ENCODE measurements at regions not wholly inside any gene's neighbourhood (a gene's known extent, or its start where the extent isn't known, plus 50 kb on each side); places are given as distances from the start of the nearest gene placed in this dataset.

DNA sequence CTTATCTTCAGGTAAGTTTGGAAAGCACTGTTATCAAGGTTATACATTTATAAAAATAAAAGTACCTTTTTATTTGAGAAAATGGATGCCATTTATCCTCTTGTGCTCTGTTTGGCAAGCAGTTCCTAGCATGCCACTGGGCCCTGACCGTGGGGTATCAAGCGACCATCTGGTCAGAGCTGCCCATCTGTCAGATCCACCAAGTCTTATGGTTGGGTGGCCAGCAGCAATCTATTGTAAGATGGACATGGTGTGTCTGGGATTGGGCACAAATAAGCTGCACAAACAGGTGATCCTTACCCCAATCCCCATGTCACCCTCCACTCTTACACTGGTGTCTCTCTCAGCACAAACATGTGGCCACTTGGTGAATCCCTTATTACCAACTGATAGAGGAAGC lies 178.5 kb downstream of the DLEU7 start:
- TF ChIP-seq, protein P1, sequence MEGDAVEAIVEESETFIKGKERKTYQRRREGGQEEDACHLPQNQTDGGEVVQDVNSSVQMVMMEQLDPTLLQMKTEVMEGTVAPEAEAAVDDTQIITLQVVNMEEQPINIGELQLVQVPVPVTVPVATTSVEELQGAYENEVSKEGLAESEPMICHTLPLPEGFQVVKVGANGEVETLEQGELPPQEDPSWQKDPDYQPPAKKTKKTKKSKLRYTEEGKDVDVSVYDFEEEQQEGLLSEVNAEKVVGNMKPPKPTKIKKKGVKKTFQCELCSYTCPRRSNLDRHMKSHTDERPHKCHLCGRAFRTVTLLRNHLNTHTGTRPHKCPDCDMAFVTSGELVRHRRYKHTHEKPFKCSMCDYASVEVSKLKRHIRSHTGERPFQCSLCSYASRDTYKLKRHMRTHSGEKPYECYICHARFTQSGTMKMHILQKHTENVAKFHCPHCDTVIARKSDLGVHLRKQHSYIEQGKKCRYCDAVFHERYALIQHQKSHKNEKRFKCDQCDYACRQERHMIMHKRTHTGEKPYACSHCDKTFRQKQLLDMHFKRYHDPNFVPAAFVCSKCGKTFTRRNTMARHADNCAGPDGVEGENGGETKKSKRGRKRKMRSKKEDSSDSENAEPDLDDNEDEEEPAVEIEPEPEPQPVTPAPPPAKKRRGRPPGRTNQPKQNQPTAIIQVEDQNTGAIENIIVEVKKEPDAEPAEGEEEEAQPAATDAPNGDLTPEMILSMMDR (IDR thresholded peaks at IDR 0.05), result no peak
- no peak for TF ChIP-seq POLR2A (IDR thresholded peaks at IDR 0.05)
- no peak for TF ChIP-seq POLR2AphosphoS5 (IDR thresholded peaks at IDR 0.05)
